ENCODE measurements at regions not wholly inside any gene's neighbourhood (a gene's known extent, or its start where the extent isn't known, plus 50 kb on each side); places are given as distances from the start of the nearest gene placed in this dataset.

GRCh38 chr3:177729956-177730681 lies 532.8 kb upstream of the TBL1XR1 start:
- no peak for DNase-seq

DNA sequence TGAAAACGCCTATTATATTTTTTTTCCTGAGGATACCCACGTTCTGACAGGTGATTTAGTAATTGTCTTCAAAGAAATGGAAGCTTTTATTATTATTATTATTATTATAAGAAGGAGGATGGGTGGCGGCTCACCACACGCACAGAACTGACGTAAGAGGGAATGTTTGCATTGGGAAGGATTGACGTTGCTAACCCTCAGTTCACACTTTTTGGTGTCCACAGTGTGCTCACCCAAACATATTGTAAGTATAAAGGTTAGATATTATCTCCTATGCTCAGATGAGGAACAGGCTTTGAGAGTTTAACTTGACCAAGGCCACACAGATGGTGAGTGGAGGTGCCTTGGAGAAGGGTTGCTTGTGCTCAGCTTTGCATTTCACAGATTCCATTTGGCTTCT lies 533.5 kb upstream of the TBL1XR1 start:
- no peak for DNase-seq

DNA sequence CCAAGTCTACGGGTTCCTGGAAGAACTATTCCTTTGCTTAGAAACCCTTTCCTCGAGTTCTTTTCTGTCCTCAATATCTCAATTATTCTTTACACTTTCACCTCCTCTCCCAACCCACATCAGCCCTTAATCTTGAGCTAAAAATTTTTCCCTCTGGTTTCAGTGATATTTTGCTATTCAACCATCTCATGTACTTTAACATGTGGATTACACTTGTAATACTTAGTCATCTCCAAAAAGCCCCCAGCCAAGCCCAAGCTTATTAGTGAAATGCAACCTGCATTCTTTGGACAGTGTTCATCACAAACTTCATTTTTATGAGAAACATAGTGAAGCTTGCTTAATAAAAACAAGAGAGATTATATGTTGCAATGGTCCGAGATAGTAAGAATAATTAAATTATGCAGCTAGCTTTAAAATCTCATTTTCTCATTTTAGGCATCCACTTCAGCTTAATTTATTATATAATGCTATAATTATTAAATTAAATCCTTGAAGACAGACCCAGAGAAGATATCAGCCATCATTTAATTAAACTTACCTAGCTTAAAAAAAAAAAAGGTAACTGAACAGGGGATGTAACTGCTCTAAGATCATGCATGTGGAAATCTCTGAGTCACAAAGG lies 534.5 kb upstream of the TBL1XR1 start:
- no peak for DNase-seq

- DNase-seq: no peak
These were observed 536.0 kb upstream of the TBL1XR1 start for GRCh38 chr3:177733233-177733632.

DNA sequence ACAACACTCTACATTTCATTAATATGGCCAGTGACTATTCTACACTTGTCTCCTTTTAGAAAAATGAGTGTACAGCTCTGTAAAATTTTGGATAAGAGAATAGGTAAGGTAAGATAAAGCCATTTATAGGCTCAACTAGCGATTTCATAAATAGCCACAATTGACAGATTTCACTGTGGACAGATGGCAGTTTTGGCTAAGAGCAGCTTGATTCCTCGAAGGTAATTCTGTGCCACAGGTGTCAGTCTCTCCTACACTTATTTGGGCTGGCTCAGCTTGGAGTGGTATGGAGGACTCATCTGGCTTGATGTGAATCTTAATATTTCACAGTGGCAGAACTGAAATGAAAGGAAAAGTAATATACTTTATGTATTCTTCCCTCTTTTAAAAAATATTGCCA lies 536.7 kb upstream of the TBL1XR1 start:
- no peak for DNase-seq

DNA sequence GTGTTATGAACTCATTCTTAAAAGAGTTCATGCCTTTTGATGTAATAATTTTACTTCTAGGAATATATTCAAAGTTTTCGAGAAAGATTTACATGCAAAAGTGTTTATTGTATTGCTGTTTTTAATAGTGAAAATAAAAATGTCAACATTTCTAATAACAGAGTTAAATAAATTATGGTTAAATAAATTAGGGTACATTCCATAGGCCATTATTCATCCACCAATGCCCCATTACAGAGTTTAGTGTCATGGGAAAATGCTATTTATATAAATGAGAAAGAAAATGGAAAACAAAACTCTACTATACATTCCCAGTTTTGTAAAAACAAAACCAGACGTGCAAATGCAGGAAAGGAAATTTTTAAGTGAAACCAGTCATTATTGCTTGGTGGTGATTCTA lies 538.1 kb upstream of the TBL1XR1 start:
- DNase-seq: no peak

DNA sequence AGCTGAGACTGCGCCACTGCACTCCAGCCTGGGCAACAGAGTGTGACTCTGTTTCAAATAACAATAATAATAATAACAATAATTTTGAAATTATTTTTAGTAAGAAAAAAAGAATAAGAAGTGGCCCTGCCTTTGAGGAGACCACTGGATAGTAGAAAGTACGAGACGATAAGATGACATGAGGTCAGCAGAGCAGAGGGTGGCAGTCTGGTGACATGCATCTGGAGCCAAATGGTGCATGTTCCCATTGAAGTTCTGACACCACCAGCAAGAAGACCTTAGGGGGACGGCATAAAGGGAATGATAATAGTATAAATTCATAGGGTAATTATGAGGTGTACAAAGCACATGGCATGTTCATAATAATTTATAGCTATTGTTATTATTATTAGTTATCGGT lies 542.2 kb upstream of the TBL1XR1 start:
- DNase-seq: no peak

DNA sequence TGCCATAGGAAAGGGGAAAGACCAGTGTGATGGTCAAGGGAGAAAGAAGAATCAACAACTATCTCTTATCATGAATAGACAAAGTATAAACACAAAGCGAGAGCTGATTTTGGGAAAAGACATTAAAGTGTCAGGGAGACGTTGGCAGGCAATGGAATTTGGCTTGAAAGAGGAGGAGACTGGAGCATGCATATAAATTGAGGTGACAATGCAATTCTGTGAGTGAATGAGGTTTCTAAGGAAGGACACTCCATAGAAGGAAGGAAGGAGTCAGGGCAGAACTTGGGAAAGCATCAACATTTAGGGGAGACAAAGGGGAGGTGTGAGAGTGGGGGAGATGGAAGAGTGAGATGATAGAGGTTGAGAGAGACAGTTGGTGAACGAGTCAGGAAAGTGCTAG lies 543.0 kb upstream of the TBL1XR1 start:
- no peak for DNase-seq

GRCh38 chr3:177742273-177742672 lies 545.0 kb upstream of the TBL1XR1 start:
- DNase-seq: no peak

GRCh38 chr3:177743173-177743890 lies 546.0 kb upstream of the TBL1XR1 start:
- DNase-seq: no peak

- DNase-seq: no peak
These were observed 547.8 kb upstream of the TBL1XR1 start for GRCh38 chr3:177744873-177745606.

GRCh38 chr3:177745607-177746005 lies 548.3 kb upstream of the TBL1XR1 start:
- DNase-seq: no peak

DNA sequence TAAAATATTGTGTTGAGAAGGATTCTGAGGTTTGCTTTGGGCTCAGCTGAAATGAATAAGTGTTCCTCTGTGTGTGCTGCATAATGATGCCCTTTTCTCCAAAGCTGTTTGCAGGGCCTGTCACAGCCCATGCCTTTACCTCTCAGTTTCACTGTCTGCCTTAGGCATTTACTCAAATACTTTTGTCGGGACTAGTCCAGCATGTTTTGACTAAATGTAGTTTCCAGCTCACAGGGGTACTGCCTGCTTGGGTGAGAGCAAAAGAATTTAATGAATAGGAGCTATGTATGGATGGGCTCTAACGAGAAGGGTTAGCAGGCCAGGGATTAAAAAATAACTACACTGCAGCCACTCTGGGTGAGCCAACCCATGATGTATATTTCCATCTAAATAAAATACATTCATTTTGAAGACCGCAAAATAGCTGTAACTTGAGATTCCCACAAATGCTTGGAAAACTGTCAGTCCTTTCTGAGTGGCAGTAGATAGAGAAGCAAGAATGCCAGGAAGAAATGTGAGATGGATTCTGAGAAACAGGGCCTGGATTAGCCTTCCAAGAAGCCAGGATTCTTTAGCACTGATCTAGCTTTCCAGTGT lies 549.2 kb upstream of the TBL1XR1 start:
- no peak for DNase-seq

GRCh38 chr3:177749836-177750235 lies 552.6 kb upstream of the TBL1XR1 start:
- no peak for DNase-seq

DNA sequence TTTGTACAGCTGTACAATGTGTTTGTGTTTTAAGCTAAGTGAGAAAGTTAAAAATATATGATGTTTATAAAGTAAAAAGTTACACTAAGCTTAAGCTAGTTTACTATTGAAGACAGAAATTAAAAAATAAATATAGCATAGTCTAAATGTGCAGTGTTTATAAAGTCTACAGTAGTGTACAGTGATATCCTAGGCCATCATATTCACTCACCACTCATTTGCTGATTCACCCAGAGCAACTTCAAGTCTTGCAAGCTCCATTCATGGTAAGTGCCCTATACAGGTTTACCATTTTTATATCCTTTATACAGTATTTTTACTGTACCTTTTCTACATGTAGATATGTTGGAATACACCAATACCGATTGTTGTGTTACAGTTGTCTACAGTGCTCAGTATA lies 553.2 kb upstream of the TBL1XR1 start:
- no peak for DNase-seq

DNA sequence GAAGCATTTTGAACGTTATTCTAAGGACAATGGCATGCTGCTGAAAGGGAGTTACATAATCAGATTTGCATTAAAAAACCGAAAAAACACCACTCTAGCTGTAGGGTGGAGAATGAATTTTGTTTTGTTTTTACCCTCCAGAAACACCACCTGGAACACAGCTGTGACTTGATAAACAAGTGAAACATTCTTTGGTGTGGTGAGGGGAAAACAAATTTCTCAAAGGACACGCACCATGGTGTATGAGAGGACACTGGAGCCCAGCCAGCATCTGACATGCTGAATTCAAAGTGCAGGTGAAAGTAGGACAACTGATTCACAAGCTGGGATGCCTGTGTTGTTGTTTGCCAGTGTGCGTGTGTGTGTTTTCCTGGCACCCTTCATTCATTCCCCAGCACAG lies 554.5 kb upstream of the TBL1XR1 start:
- no peak for DNase-seq

- DNase-seq: no peak
These were observed 555.5 kb upstream of the TBL1XR1 start for GRCh38 chr3:177752831-177753230.

DNA sequence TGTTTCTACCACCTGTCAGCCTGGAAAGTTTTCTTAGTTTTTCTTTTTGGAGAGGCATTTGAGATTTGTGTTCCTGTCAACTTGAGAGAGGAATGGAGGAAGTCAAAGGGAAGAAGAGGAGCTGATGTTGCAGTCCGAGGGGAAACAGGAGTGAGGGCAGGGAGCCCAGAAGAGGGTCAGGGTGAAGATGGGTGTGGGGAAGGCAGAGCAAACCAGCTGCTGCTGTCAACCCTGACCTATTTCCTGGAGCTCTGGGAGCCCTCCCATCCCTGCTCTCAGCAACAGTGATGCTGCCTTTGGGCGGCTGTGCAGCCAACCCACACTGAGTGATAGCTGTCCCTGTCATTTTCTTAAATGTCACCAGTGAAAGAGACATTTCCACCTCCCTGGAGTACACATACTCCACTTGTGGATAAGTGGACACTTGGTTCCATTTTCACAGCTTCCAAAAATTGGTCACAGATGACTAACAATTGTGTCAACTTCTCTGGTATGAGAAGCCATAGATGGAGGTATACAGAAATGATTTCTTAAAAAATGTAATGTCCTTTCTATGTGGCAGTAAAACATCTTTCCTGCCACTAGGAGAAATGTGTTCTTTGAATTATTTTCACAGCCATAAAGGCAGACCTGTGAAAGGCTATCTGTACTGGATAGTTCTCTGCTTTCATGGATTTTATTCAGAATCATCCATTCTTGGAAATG lies 556.3 kb upstream of the TBL1XR1 start:
- no peak for DNase-seq

DNA sequence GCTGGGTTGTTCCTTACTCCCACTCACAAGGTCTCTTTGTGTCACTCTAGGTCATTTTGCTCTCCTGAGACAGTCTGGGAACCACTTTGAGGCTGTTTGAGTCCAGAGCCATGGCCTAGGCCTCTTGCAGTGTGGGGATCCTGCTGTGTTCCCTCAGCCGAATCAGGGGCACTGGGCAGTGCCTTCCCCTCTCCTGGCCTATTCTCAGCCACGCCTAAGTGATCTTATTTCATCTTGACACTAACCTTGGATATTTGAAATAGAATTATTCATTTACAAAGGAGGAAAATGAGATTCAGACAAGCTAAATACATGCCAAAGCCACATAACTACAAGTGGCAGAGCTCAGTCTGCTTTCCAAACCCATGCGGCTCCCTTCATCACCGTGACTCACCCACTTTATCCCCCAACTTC lies 557.2 kb upstream of the TBL1XR1 start:
- no peak for DNase-seq

DNA sequence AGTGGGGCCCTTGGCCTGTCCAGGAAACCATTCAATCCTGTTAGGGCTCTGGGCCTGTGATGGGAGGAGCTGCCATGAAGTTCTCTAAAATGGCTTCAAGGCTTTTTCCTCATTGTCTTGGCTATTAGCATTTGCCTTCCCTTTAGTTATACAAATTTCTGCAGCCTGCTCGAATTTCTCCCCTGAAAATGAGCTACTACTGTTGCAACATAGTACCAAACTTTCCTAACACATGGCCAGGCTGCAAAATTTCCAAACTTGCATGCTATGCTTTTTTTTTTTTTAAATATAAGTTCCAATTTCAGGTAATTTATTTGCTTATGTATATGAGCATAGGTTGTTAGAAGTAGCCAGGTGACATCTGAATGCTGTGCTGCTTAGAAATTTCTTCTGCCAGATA lies 560.8 kb upstream of the TBL1XR1 start:
- no peak for DNase-seq

DNA sequence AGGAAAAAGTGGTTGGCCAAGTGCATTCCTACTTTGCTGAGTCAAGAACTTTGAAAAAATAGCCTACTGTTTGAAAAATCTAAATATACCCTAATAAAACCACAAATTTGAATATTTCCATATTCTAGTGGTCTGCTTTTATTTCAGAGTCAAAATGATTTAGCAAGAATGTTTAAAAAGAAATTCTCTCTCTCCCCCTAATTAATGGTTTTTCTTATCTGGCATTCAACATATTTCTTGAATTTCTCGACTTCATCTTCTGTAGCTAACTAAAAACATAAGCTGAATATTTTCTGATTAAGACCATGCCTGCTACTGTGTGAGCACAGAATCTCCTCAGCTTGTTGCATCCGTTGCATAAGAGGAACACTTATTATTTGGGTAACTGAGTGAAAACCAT lies 563.5 kb upstream of the TBL1XR1 start:
- DNase-seq: no peak

- no peak for DNase-seq
These were observed 567.2 kb upstream of the TBL1XR1 start for GRCh38 chr3:177764377-177764912.
